Adrenal gland (tissue), 9 donors: ENCODE measurements at regions not wholly inside any gene's neighbourhood (a gene's known extent, or its start where the extent isn't known, plus 50 kb on each side); places are given as distances from the start of the nearest gene placed in this dataset.

ENCODE experiments used
- DNase-seq, 7 donors: peaks; one replicate each; pipeline ENCODE4 v3.0.0-alpha.2; 2019 to 2020
- H3K27ac ChIP-seq, 5 donors: fragments of 200-600 bp; sonication (generic) in 4 of 5; 1 replicate in 3 of 5; 2 replicates in 2 of 5; pipeline versions ENCODE4 v1.5.1 to v1.8.0; 2016 to 2020; ENCODE audit warnings: mild to moderate bottlenecking in 1 of 5
- H3K27me3 ChIP-seq: fragments of 200-600 bp; 2 replicates; pipeline ENCODE4 v1.8.0; 2021
- H3K36me3 ChIP-seq, 2 donors: fragments of 200-600 bp; replicated peaks in 1 of 2; 1 replicate in 1 of 2; 2 replicates in 1 of 2; pipeline versions ENCODE4 v1.5.1 to v1.8.0; 2018 to 2022
- H3K4me1 ChIP-seq, 2 donors: fragments of 200-600 bp; replicated peaks in 1 of 2; 1 replicate in 1 of 2; 2 replicates in 1 of 2; pipeline versions ENCODE4 v1.5.1 to v1.8.0; 2018 to 2021
- H3K4me3 ChIP-seq, 4 donors: fragments of 200-600 bp; sonication (generic) in 3 of 4; one replicate each; pipeline ENCODE4 v1.5.1; 2016 to 2018
- H3K9me3 ChIP-seq, 3 donors: fragments of 200-600 bp; sonication (generic) in 1 of 3; replicated peaks in 1 of 3; 1 replicate in 2 of 3; 2 replicates in 1 of 3; pipeline versions ENCODE4 v1.5.1 to v1.8.0; 2016 to 2021
- CTCF ChIP-seq, 6 experiments: fragments of 450-650 bp in 4 of 6; fragments of 200-600 bp in 2 of 6; sonication (generic) in 1 of 6; IDR thresholded peaks; 1 replicate in 5 of 6; 2 replicates in 1 of 6; pipeline versions ENCODE4 v1.5.1 to v1.8.0; 2016 to 2021; ENCODE audit warnings: antibody characterized with exemption in 6 of 6, mild to moderate bottlenecking in 2 of 6, moderate library complexity in 1 of 6
- POLR2A ChIP-seq, 2 donors: fragments of 450-650 bp; IDR thresholded peaks; one replicate each; pipeline ENCODE4 v1.6.1; 2017; ENCODE audit warnings: antibody characterized with exemption in 2 of 2, mild to moderate bottlenecking in 2 of 2, moderate library complexity in 1 of 2
- WGBS, 4 donors: extraction: QIAGEN DNeasy Blood & Tissue Kit in 2 of 4; methylation state at CpG; one replicate each; pipeline versions ENCODE4 v1.1.5 to v1.1.7; 2013 to 2017; 5-methylcytosine and 5-hydroxymethylcytosine counted together
- intact Hi-C, 2 donors: fragments of 100-400 bp; cut with DNase I; formaldehyde crosslinking; loops; one replicate each; pipeline versions ENCODE4 v1.14.1 to v1.15.0; 2022 to 2023
- donor health status: healthy with polysubstance abuse.
- donor health status: Bipolar disorder and iron deficiency.
- donor health status: DM: yes; HTN: yes; CAD: no.
- donor health status: DM: no; HTN: no; CAD: no.
- donor health status: DM: no; HTN: no; CAD: no.

- H3K27ac ChIP-seq = no peak overlapping the region
- H3K4me1 ChIP-seq = no peaks in the 10 kb centered on the region
- WGBS, 4 donors = 44 to 51% (median 45%) methylated on average over 2 of the region's 2 CpGs
- intact Hi-C loops = no loop called here
- no peak for DNase-seq
- no peaks in the 10 kb centered on the region for H3K27me3 ChIP-seq
- TF ChIP-seq POLR2A (IDR thresholded peaks at IDR 0.05) = no peak
- TF ChIP-seq CTCF (IDR thresholded peaks at IDR 0.05) = no peak
- H3K36me3 ChIP-seq = no peaks in the 10 kb centered on the region
- H3K4me3 ChIP-seq = no peak overlapping the region
- no peaks in the 10 kb centered on the region for H3K9me3 ChIP-seq
Observed at GRCh38 chr13:58998716-58999115, 1165.0 kb downstream of the DIAPH3 start.

- no peak for DNase-seq
- 82 to 96% (median 85%) methylated on average over 2 of the region's 2 CpGs for WGBS, 4 donors
- H3K9me3 ChIP-seq = no peaks in the 10 kb centered on the region
- intact Hi-C loops = no loop called here
- TF ChIP-seq POLR2A (IDR thresholded peaks at IDR 0.05) (no peak), CTCF (IDR thresholded peaks at IDR 0.05) (no peak)
- H3K4me3 ChIP-seq = no peak overlapping the region
- no peaks in the 10 kb centered on the region for H3K36me3 ChIP-seq
- no peaks in the 10 kb centered on the region for H3K4me1 ChIP-seq
- no peak overlapping the region for H3K27ac ChIP-seq
- H3K27me3 ChIP-seq = no peaks in the 10 kb centered on the region
Observed at GRCh38 chr13:58999851-59000250, 1163.9 kb downstream of the DIAPH3 start.

- Histone ChIP-seq H3K36me3 (no peaks in the 10 kb centered on the region), H3K4me1 (no peaks in the 10 kb centered on the region), H3K27me3 (no peaks in the 10 kb centered on the region), H3K4me3 (no peak overlapping the region), H3K27ac (no peak overlapping the region), H3K9me3 (no peaks in the 10 kb centered on the region)
- DNase-seq = no peak
- TF ChIP-seq POLR2A (IDR thresholded peaks at IDR 0.05) (no peak), CTCF (IDR thresholded peaks at IDR 0.05) (no peak)
- intact Hi-C loops = no loop called here
Observed at GRCh38 chr13:59000770-59001169, 1163.0 kb downstream of the DIAPH3 start.

- Histone ChIP-seq H3K36me3 (no peaks in the 10 kb centered on the region), H3K4me1 (no peaks in the 10 kb centered on the region), H3K9me3 (no peaks in the 10 kb centered on the region), H3K4me3 (no peak overlapping the region), H3K27me3 (no peaks in the 10 kb centered on the region), H3K27ac (no peak overlapping the region)
- no peak for DNase-seq
- TF ChIP-seq CTCF (IDR thresholded peaks at IDR 0.05) (no peak), POLR2A (IDR thresholded peaks at IDR 0.05) (no peak)
- intact Hi-C loops = no loop called here
- 71 to 79% (median 78%) methylated on average over 7 to 11 of the region's 11 CpGs for WGBS, 4 donors
Observed at GRCh38 chr13:59012731-59013130, 1151.0 kb downstream of the DIAPH3 start.
